ENCODE measurements at regions not wholly inside any gene's neighbourhood (a gene's known extent, or its start where the extent isn't known, plus 50 kb on each side); places are given as distances from the start of the nearest gene placed in this dataset.
A peak's percentile ranks its signal among the peaks of the same experiment; 100 is the strongest.

GRCh38 chr6:133626096-133626666, 262.7 kb upstream of the TCF21 start:
- intact Hi-C loops (cut with DNase I): no loop called here
- no peak for ATAC-seq
- no peak for DNase-seq (ENCODE audit: low spot score)

- no peak for DNase-seq (ENCODE audit: low spot score)
- no peak for ATAC-seq
- intact Hi-C loops (cut with DNase I): no loop called here
Observed at GRCh38 chr6:133629970-133630369, 258.9 kb upstream of the TCF21 start.

GRCh38 chr6:133630651-133631050, 258.3 kb upstream of the TCF21 start:
- ATAC-seq (no peak), DNase-seq (ENCODE audit: low spot score) (no peak)
- intact Hi-C loops (cut with DNase I): no loop called here

GRCh38 chr6:133631421-133631820, 257.5 kb upstream of the TCF21 start:
- peak; percentile 32 for ATAC-seq
- intact Hi-C loops (cut with DNase I): no loop called here

GRCh38 chr6:133632206-133632605, 256.7 kb upstream of the TCF21 start:
- intact Hi-C loops (cut with DNase I): no loop called here
- no peak for ATAC-seq
- DNase-seq (ENCODE audit: low spot score): no peak

More at GRCh38 chr6:133631421-133631820, 257.5 kb upstream of the TCF21 start:
- no peak for DNase-seq (ENCODE audit: low spot score)

- no peak for ATAC-seq
- DNase-seq (ENCODE audit: low spot score): no peak
- intact Hi-C loops (cut with DNase I): no loop called here
Observed at GRCh38 chr6:133632906-133633305, 256.0 kb upstream of the TCF21 start.

GRCh38 chr6:133634474-133634873, 254.4 kb upstream of the TCF21 start:
- intact Hi-C loops (cut with DNase I): no loop called here
- no peak for DNase-seq (ENCODE audit: low spot score)
- ATAC-seq: no peak

GRCh38 chr6:133635447-133635846, 253.5 kb upstream of the TCF21 start:
- ATAC-seq: no peak
- no peak for DNase-seq (ENCODE audit: low spot score)
- intact Hi-C loops (cut with DNase I): no loop called here

GRCh38 chr6:133637436-133637835, 251.5 kb upstream of the TCF21 start:
- DNase-seq (ENCODE audit: low spot score) (no peak), ATAC-seq (no peak)
- intact Hi-C loops (cut with DNase I): no loop called here

- ATAC-seq (peak; percentile 58), DNase-seq (ENCODE audit: low spot score) (no peak)
- intact Hi-C loops (cut with DNase I): no loop called here
Observed at GRCh38 chr6:133637874-133638273, 251.0 kb upstream of the TCF21 start.

- no peak for ATAC-seq
- intact Hi-C loops (cut with DNase I): no loop called here
- DNase-seq (ENCODE audit: low spot score): no peak
Observed at GRCh38 chr6:133641104-133641503, 247.8 kb upstream of the TCF21 start.

- intact Hi-C loops (cut with DNase I): no loop called here
- DNase-seq (ENCODE audit: low spot score) (no peak), ATAC-seq (no peak)
Observed at GRCh38 chr6:133644548-133644891, 244.4 kb upstream of the TCF21 start.

- DNase-seq (ENCODE audit: low spot score) (no peak), ATAC-seq (peak; percentile 34)
- intact Hi-C loops (cut with DNase I): no loop called here
Observed at GRCh38 chr6:133644892-133645619, 243.9 kb upstream of the TCF21 start.

GRCh38 chr6:133645966-133646740, 242.8 kb upstream of the TCF21 start:
- DNase-seq (ENCODE audit: low spot score) (no peak), ATAC-seq (no peak)
- intact Hi-C loops (cut with DNase I): no loop called here

GRCh38 chr6:133648581-133648980, 240.3 kb upstream of the TCF21 start:
- no peak for ATAC-seq

GRCh38 chr6:133671376-133671775, 217.5 kb upstream of the TCF21 start:
- ATAC-seq: no peak
- intact Hi-C loops (cut with DNase I): no loop called here

More at GRCh38 chr6:133648581-133648980, 240.3 kb upstream of the TCF21 start:
- no peak for DNase-seq (ENCODE audit: low spot score)
- intact Hi-C loops (cut with DNase I): no loop called here

GRCh38 chr6:133673056-133673455, 215.9 kb upstream of the TCF21 start:
- no peak for DNase-seq (ENCODE audit: low spot score)
- ATAC-seq: no peak
- intact Hi-C loops (cut with DNase I): no loop called here

More at GRCh38 chr6:133671376-133671775, 217.5 kb upstream of the TCF21 start:
- DNase-seq (ENCODE audit: low spot score): no peak

- intact Hi-C loops (cut with DNase I): no loop called here
- ATAC-seq: no peak
Observed at GRCh38 chr6:133674661-133675060, 214.3 kb upstream of the TCF21 start.

GRCh38 chr6:133680994-133681393, 207.9 kb upstream of the TCF21 start:
- ATAC-seq: no peak
- intact Hi-C loops (cut with DNase I): no loop called here
- no peak for DNase-seq (ENCODE audit: low spot score)

More at GRCh38 chr6:133674661-133675060, 214.3 kb upstream of the TCF21 start:
- DNase-seq (ENCODE audit: low spot score): no peak

GRCh38 chr6:133681891-133682290, 207.0 kb upstream of the TCF21 start:
- no peak for DNase-seq (ENCODE audit: low spot score)
- no peak for ATAC-seq
- intact Hi-C loops (cut with DNase I): no loop called here
